Heart left ventricle (tissue), 13 donors: ENCODE measurements at regions not wholly inside any gene's neighbourhood (a gene's known extent, or its start where the extent isn't known, plus 50 kb on each side); places are given as distances from the start of the nearest gene placed in this dataset.

ENCODE experiments used
- CTCF ChIP-seq, 12 donors: fragments of 200-600 bp; sonication (generic) in 4 of 12; IDR thresholded peaks; one replicate each; pipeline versions ENCODE4 v1.5.0 to v1.8.0; 2018 to 2022; ENCODE audit warnings: antibody characterized with exemption in 12 of 12, mild to moderate bottlenecking in 5 of 12
- POLR2A ChIP-seq, 2 donors: fragments of 450-650 bp; IDR thresholded peaks; one replicate each; pipeline ENCODE4 v1.6.1; 2017; ENCODE audit warnings: antibody characterized with exemption in 2 of 2, mild to moderate bottlenecking in 2 of 2, moderate library complexity in 2 of 2
- donor health status: ischemic (EF 13 %, LVEDD 7.1; RV severe dilation, severe dysfunction).
- donor health status: DM: no; HTN: yes; CAD: no.
- donor health status: DM: no; HTN: no; CAD: no.
- donor health status: ischemic (EF 25% LVEDD 6.9; RV normal size, moderate dysfunction).
- donor health status: ischemic (EF 25% LVEDD 5.7; RV mildly dilated, moderate dysfunction).
- donor health status: ischemic (EF 35%, LVEDD 5.7; RV mildly dilated, moderate dysfunction).
- donor health status: nonischemic (EF 11% LVEDD 7.7; RV severe dilation, severe dysfunction).
- donor health status: DM: yes; HTN: yes; CAD: no.
- donor health status: PGD.
- donor health status: ischemic (EF 29% LVEDD 5.4; RV normal size, mild dysfunction).
- donor health status: nonischemic (EF 23%, LVEDD 6.1; RV moderate dilation, normal function).

GRCh38 chr3:176757429-176757828 lies 439.9 kb downstream of the TBL1XR1 start:
- TF ChIP-seq CTCF (IDR thresholded peaks at IDR 0.05) (no peak), POLR2A (IDR thresholded peaks at IDR 0.05) (no peak)
